ENCODE measurements at regions not wholly inside any gene's neighbourhood (a gene's known extent, or its start where the extent isn't known, plus 50 kb on each side); places are given as distances from the start of the nearest gene placed in this dataset.

DNA sequence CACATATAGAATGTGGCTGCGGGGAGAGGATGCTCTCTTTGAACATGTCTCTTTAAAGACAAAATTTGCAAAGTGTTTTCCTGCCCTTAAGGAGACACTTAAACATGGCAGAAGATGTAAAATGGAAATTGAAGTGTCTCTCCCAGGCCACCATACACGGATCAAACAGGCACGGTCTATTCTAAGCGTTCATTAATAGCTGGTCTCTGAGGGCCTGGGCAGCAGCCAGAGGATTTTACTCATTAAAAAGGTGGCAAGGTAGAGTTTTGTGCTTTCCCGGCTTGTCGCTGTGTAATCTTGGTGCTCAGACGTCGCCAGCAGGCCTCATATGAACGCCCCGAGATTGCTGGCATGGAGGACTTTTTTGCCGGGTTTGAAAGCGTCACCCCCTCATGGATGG, 205.5 kb downstream of the EMX2 start:
- Histone ChIP-seq H4K20me1 (replicated peaks; ENCODE audit: insufficient read depth) (no peaks in the 10 kb centered on the region), H3K27me3 (ENCODE audit: insufficient read depth) (no peaks in the 10 kb centered on the region), H3K9me2 (ENCODE audit: insufficient read depth) (no peaks in the 10 kb centered on the region), H3F3A (replicated peaks; ENCODE audit: low read depth) (no peaks in the 10 kb centered on the region), H3K36me3 (ENCODE audit: insufficient read depth) (no peaks in the 10 kb centered on the region), H3K4me1 (ENCODE audit: insufficient read depth) (no peaks in the 10 kb centered on the region), H2AFZ (peak overlapping the region; percentile 74; the same call in 1 of the 2 replicates), H3K27ac (ENCODE audit: low read depth) (no peak overlapping the region), H3K4me3 (no peak overlapping the region), H3K4me2 (no peak overlapping the region), H3K79me2 (replicated peaks; ENCODE audit: insufficient read depth) (no peaks in the 10 kb centered on the region)
- H3K27ac Mint-ChIP-seq = no peak overlapping the region
- no peak overlapping the region for H3K4me3 Mint-ChIP-seq
- TF ChIP-seq STAT1 (IDR thresholded peaks at IDR 0.05; ENCODE audit: unreplicated experiment) = no peak
- TF ChIP-seq, protein P1, sequence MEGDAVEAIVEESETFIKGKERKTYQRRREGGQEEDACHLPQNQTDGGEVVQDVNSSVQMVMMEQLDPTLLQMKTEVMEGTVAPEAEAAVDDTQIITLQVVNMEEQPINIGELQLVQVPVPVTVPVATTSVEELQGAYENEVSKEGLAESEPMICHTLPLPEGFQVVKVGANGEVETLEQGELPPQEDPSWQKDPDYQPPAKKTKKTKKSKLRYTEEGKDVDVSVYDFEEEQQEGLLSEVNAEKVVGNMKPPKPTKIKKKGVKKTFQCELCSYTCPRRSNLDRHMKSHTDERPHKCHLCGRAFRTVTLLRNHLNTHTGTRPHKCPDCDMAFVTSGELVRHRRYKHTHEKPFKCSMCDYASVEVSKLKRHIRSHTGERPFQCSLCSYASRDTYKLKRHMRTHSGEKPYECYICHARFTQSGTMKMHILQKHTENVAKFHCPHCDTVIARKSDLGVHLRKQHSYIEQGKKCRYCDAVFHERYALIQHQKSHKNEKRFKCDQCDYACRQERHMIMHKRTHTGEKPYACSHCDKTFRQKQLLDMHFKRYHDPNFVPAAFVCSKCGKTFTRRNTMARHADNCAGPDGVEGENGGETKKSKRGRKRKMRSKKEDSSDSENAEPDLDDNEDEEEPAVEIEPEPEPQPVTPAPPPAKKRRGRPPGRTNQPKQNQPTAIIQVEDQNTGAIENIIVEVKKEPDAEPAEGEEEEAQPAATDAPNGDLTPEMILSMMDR (conservative IDR thresholded peaks at IDR 0.05; ENCODE audit: low read depth in 2 of 2) = no peak
- no peak for TF ChIP-seq CREB1 (CRISPR knock-in tag; IDR thresholded peaks at IDR 0.05; ENCODE audit: low read depth)
- no peak for TF ChIP-seq JUNB (IDR thresholded peaks at IDR 0.05; ENCODE audit: unreplicated experiment)
- no peak for TF ChIP-seq ZNF114 (CRISPR knock-in tag; IDR thresholded peaks at IDR 0.05)
- TF ChIP-seq, protein P2, sequence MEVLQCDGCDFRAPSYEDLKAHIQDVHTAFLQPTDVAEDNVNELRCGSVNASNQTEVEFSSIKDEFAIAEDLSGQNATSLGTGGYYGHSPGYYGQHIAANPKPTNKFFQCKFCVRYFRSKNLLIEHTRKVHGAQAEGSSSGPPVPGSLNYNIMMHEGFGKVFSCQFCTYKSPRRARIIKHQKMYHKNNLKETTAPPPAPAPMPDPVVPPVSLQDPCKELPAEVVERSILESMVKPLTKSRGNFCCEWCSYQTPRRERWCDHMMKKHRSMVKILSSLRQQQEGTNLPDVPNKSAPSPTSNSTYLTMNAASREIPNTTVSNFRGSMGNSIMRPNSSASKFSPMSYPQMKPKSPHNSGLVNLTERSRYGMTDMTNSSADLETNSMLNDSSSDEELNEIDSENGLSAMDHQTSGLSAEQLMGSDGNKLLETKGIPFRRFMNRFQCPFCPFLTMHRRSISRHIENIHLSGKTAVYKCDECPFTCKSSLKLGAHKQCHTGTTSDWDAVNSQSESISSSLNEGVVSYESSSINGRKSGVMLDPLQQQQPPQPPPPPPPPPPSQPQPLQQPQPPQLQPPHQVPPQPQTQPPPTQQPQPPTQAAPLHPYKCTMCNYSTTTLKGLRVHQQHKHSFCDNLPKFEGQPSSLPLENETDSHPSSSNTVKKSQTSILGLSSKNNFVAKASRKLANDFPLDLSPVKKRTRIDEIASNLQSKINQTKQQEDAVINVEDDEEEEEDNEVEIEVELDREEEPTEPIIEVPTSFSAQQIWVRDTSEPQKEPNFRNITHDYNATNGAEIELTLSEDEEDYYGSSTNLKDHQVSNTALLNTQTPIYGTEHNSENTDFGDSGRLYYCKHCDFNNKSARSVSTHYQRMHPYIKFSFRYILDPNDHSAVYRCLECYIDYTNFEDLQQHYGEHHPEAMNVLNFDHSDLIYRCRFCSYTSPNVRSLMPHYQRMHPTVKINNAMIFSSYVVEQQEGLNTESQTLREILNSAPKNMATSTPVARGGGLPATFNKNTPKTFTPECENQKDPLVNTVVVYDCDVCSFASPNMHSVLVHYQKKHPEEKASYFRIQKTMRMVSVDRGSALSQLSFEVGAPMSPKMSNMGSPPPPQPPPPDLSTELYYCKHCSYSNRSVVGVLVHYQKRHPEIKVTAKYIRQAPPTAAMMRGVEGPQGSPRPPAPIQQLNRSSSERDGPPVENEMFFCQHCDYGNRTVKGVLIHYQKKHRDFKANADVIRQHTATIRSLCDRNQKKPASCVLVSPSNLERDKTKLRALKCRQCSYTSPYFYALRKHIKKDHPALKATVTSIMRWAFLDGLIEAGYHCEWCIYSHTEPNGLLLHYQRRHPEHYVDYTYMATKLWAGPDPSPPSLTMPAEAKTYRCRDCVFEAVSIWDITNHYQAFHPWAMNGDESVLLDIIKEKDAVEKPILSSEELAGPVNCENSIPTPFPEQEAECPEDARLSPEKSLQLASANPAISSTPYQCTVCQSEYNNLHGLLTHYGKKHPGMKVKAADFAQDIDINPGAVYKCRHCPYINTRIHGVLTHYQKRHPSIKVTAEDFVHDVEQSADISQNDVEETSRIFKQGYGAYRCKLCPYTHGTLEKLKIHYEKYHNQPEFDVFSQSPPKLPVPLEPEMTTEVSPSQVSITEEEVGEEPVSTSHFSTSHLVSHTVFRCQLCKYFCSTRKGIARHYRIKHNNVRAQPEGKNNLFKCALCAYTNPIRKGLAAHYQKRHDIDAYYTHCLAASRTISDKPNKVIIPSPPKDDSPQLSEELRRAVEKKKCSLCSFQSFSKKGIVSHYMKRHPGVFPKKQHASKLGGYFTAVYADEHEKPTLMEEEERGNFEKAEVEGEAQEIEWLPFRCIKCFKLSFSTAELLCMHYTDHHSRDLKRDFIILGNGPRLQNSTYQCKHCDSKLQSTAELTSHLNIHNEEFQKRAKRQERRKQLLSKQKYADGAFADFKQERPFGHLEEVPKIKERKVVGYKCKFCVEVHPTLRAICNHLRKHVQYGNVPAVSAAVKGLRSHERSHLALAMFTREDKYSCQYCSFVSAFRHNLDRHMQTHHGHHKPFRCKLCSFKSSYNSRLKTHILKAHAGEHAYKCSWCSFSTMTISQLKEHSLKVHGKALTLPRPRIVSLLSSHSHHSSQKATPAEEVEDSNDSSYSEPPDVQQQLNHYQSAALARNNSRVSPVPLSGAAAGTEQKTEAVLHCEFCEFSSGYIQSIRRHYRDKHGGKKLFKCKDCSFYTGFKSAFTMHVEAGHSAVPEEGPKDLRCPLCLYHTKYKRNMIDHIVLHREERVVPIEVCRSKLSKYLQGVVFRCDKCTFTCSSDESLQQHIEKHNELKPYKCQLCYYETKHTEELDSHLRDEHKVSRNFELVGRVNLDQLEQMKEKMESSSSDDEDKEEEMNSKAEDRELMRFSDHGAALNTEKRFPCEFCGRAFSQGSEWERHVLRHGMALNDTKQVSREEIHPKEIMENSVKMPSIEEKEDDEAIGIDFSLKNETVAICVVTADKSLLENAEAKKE (CRISPR knock-in tag; IDR thresholded peaks at IDR 0.05) = no peak
- TF ChIP-seq, protein P3, sequence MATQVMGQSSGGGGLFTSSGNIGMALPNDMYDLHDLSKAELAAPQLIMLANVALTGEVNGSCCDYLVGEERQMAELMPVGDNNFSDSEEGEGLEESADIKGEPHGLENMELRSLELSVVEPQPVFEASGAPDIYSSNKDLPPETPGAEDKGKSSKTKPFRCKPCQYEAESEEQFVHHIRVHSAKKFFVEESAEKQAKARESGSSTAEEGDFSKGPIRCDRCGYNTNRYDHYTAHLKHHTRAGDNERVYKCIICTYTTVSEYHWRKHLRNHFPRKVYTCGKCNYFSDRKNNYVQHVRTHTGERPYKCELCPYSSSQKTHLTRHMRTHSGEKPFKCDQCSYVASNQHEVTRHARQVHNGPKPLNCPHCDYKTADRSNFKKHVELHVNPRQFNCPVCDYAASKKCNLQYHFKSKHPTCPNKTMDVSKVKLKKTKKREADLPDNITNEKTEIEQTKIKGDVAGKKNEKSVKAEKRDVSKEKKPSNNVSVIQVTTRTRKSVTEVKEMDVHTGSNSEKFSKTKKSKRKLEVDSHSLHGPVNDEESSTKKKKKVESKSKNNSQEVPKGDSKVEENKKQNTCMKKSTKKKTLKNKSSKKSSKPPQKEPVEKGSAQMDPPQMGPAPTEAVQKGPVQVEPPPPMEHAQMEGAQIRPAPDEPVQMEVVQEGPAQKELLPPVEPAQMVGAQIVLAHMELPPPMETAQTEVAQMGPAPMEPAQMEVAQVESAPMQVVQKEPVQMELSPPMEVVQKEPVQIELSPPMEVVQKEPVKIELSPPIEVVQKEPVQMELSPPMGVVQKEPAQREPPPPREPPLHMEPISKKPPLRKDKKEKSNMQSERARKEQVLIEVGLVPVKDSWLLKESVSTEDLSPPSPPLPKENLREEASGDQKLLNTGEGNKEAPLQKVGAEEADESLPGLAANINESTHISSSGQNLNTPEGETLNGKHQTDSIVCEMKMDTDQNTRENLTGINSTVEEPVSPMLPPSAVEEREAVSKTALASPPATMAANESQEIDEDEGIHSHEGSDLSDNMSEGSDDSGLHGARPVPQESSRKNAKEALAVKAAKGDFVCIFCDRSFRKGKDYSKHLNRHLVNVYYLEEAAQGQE (IDR thresholded peaks at IDR 0.05; ENCODE audit: unreplicated experiment) = no peak
- TF ChIP-seq EZH2phosphoT487 (IDR thresholded peaks at IDR 0.05; ENCODE audit: unreplicated experiment) = no peak
- TF ChIP-seq EZH2 (IDR thresholded peaks at IDR 0.05; ENCODE audit: low read depth, unreplicated experiment) = no peak
- TF ChIP-seq, protein P4, sequence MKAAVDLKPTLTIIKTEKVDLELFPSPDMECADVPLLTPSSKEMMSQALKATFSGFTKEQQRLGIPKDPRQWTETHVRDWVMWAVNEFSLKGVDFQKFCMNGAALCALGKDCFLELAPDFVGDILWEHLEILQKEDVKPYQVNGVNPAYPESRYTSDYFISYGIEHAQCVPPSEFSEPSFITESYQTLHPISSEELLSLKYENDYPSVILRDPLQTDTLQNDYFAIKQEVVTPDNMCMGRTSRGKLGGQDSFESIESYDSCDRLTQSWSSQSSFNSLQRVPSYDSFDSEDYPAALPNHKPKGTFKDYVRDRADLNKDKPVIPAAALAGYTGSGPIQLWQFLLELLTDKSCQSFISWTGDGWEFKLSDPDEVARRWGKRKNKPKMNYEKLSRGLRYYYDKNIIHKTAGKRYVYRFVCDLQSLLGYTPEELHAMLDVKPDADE (IDR thresholded peaks at IDR 0.05) = no peak
- no peak for TF ChIP-seq POLR2AphosphoS5 (IDR thresholded peaks at IDR 0.05; ENCODE audit: low read depth)
- no peak for TF ChIP-seq ZNF331 (CRISPR knock-in tag; IDR thresholded peaks at IDR 0.05; ENCODE audit: low read depth)
- no peak for TF ChIP-seq NANOG (IDR thresholded peaks at IDR 0.05; ENCODE audit: borderline replicate concordance)
- no peak for ATAC-seq
- H3K27me3 Mint-ChIP-seq (ENCODE audit: insufficient read depth, low read depth, poor library complexity) = peaks cover 7% of the 10 kb centered on the region
- DNase-seq (ENCODE audit: low spot score) = no peak
- no peaks in the 10 kb centered on the region; the same call in 2 of the 3 replicates for H3K4me1 Mint-ChIP-seq
- no peaks in the 10 kb centered on the region for H3K9me3 Mint-ChIP-seq
- no peaks in the 10 kb centered on the region for H3K36me3 Mint-ChIP-seq (ENCODE audit: low read depth)

All from GM23338 (cell line).